Left hindlimb (tissue), 1 donor: ENCODE measurements at regions not wholly inside any gene's neighbourhood (a gene's known extent, or its start where the extent isn't known, plus 50 kb on each side); places are given as distances from the start of the nearest gene placed in this dataset.

Experiments used
- DNase-seq: peaks from one replicate; pipeline ENCODE4 v3.0.0-alpha.2; 2018

GRCh38 chrX:10821293-10821692, 200.9 kb upstream of the MID1 start:
- no peak for DNase-seq

- no peak for DNase-seq
Observed at GRCh38 chrX:10828036-10828435, 207.7 kb upstream of the MID1 start.

GRCh38 chrX:10828640-10829039, 208.3 kb upstream of the MID1 start:
- DNase-seq, result no peak

- no peak for DNase-seq
Observed at GRCh38 chrX:10831716-10832502, 211.5 kb upstream of the MID1 start.

- DNase-seq, result peak; percentile 54
Observed at GRCh38 chrX:10833299-10834169, 213.1 kb upstream of the MID1 start.

GRCh38 chrX:10841579-10841978, 221.2 kb upstream of the MID1 start:
- no peak for DNase-seq

GRCh38 chrX:10842646-10843045, 222.3 kb upstream of the MID1 start:
- no peak for DNase-seq

GRCh38 chrX:10847333-10847732, 226.9 kb upstream of the MID1 start:
- no peak for DNase-seq

GRCh38 chrX:10851809-10852208, 231.4 kb upstream of the MID1 start:
- no peak for DNase-seq

- no peak for DNase-seq
Observed at GRCh38 chrX:10854594-10854993, 234.2 kb upstream of the MID1 start.

- no peak for DNase-seq
Observed at GRCh38 chrX:10855845-10856244, 235.5 kb upstream of the MID1 start.

- no peak for DNase-seq
Observed at GRCh38 chrX:10856797-10857196, 236.4 kb upstream of the MID1 start.

GRCh38 chrX:10859353-10859752, 239.0 kb upstream of the MID1 start:
- no peak for DNase-seq

- DNase-seq, result no peak
Observed at GRCh38 chrX:10875995-10876394, 235.1 kb upstream of the HCCS start.

GRCh38 chrX:10882484-10882883, 228.6 kb upstream of the HCCS start:
- no peak for DNase-seq

- DNase-seq, result no peak
Observed at GRCh38 chrX:10884246-10884645, 226.9 kb upstream of the HCCS start.

GRCh38 chrX:10892621-10893225, 218.4 kb upstream of the HCCS start:
- DNase-seq, result no peak

- no peak for DNase-seq
Observed at GRCh38 chrX:10893366-10893765, 217.8 kb upstream of the HCCS start.

- DNase-seq, result no peak
Observed at GRCh38 chrX:10893976-10894375, 217.2 kb upstream of the HCCS start.

- no peak for DNase-seq
Observed at GRCh38 chrX:10897768-10898167, 213.4 kb upstream of the HCCS start.

- no peak for DNase-seq
Observed at GRCh38 chrX:10900585-10901289, 210.4 kb upstream of the HCCS start.

GRCh38 chrX:10901290-10901633, 209.9 kb upstream of the HCCS start:
- DNase-seq, result no peak

- DNase-seq, result no peak
Observed at GRCh38 chrX:10902001-10902400, 209.1 kb upstream of the HCCS start.
